Brain pericyte (primary cell): ENCODE measurements at regions not wholly inside any gene's neighbourhood (a gene's known extent, or its start where the extent isn't known, plus 50 kb on each side); places are given as distances from the start of the nearest gene placed in this dataset.

Experiments used
- DNase-seq: peaks from one replicate; pipeline ENCODE4 v3.0.0-alpha.2; 2012; ENCODE audit warnings: low read depth, low spot score

DNA sequence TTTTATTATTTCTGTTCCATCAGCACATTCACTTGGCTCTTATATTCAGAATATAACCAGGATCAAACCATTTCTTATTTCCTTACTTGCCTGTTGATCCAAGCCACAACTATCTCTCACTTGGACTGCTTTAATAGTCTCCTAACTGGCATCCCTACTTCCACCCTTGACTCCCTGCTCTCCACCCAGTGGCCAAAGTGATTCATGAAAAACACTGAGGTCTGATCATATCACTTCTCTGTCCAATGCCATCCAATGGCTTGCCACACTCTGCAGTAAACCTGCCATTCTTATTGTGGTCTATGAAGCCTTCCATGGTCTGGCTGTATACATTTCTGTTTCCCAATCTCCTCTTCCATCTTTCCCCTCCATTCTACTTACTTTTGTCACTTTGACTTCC lies 576.1 kb downstream of the PDCD6IP start:
- DNase-seq = no peak

DNA sequence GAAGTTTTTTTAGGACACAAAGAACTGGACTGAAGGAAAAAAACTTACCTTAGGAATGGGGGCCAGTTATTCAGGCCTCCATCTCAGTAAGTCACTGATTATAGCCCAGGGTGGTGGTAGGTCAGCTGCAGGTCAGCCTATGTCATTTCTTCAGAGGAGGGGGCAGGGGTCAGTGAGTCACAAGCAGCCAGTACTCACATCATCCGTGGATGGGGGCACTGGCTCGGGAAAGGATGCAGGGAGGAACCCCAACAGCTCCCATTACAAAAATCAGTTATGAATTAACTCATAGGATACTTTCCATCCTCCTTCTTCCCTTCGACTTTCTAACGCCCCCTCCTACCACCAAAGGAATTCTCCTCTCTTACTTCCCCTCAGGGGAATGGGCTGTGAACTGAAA lies 578.3 kb downstream of the PDCD6IP start:
- no peak for DNase-seq

DNA sequence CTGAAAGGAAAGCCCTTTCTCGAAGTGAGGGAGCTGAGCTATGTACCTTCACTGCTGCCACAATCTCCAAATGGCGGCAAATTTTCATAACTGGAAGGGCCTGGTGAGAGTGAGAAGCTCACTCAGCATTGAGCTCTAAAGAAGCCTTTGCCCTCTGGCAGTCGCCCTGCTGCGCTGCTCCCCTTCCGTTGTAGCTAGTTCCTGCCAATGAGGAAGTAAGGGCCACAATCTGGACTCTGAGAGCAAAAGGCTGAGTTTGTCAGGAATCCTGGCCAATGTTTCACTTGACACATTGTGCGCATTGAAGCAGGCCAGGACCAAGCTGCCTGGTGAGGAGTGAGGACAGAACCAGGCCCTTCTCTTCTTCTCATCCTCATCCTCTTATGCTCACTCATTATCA lies 579.5 kb downstream of the PDCD6IP start:
- DNase-seq = no peak

DNA sequence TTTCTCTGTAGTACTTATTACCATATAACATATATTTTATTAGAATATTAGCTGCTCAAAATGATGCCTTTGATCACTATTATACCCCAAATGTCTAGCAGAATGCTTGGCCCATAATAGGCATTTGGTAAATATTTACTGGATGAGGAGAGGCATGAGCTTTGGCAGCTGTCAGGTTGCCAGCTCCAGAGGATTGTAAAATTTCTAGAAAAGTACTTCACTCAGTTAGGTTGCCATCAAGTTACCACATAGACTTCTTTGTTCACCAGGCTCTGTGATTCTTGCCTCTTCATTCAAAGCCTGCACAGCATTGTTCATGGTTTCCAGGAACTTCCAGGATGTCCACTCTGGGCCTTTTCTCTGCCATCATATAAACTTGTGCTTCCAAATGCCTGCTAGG lies 582.8 kb downstream of the PDCD6IP start:
- DNase-seq = no peak

DNA sequence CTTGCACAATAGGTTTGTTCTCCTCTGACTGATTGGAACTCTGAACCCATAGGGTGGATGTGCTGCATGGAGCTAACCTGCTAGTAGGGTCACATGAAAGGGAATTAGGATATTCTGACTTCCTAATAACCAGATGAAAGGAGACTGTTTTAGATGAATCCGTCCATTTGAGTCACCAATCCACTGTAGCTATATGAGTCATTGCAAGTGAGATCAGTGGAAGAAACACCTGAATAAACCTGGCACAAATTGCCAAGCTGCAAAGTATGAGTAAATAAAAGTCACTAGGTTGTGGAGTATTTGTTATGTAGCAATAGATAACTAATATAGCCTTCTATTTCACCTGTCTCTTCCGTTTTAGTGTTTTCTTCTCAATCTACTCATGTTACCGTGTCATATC lies 584.4 kb downstream of the PDCD6IP start:
- DNase-seq = no peak

DNA sequence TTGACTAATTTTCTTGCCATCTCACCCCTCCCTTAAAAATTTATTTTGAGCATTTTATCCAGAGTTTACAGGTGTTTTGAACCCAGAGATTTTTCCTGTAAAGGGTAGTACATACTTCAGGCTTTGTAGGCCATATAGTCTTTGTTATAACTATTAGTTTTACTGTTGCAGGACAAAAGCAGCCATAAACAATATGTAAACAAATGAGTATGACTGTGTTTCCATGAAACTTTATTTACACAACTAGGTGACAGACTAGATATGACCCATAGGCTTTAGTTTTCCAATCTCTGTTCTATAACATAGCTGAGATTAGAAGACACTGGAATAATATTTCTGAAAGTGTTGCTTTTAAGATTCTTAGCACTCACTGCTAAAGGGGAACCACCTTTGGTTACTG lies 587.9 kb downstream of the PDCD6IP start:
- DNase-seq = no peak

DNA sequence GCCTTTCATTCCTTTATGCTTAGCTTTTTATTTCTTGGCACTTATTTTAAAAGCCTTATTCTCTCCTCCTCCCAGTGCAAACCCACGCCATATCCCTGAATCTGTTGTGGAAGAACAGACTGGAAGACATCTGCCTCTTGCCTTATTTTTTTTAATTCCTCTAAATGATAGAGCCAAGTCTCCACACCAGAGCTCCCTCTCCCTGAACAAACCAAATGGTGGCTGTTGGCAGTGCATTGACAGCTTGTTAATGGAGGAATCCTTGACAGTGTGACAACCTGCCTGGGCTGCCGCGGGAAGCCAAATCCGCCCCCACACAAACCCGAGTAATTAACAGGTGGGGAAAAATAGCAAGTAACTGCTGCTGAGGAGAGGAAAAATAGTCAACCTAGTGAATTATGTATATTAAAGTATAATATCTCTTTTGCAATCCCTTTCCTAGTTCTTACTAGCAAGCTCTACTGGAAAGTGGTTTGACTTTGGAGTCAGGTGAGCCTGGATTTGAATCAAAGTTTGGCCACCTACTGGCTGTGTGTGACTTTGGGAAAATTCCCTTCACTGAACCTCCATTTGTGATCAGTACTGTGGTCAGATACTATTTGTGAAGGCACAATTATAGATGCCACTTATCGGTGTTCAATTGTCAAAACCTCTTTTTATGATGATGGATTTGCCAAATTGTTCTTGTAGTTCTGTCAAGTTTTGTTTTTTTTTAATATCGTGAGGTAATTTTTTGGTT lies 589.6 kb downstream of the PDCD6IP start:
- no peak for DNase-seq

DNA sequence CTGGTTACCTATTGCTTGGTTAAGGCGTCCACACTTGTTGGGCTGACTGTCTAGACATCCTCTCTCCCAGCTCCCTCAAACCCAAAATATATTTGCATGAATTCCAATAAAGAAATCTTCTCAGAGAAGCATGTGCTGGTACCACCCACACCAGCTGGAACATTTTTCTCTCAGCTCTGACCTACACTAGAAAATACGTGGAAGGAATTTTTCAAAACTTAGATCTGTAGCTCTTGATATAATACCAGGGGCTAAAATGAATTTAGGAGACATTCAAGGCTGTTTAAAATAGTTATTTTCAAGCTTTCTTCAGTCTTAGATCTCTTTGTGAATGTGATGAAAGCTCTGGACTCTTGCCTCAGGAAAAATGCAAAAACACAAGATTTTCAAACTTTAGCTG lies 590.4 kb downstream of the PDCD6IP start:
- DNase-seq = no peak

DNA sequence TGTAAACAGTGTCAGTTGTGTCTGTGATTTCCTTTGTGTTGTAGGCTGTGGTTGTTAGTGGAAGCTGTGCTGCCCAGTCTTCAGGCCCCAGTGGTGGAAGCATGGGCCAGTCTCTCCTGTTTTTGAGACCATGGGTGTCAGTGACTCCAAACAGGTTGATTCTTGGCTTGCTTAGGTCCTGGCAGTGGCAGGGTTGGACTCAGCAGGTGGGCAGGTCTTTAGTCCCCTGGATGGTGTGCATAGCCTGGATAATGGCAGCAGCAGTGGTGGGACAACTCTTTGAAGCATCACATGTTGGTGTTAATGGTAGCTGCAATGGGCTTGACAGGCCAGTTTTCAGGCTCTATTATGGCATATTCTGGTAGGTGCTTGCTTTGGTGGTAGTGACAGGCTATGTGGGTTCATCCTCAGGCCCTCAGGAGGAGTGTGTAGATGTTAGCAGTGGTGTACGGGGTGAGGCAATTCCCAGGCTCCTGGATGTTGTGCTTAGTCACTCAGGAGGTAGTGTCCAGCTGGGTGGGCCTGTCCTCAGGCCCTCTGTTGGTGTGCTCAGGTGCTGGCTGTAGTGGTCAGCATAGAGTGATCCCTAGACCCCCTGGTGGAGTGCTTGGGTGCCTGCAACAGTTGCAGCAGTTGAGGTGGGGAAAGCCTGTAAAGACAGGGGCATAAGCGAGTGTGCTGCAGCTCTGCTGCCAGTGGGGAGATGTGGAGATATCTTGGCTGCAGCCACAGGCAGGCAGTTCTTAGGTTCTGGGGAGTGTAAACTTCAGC lies 596.7 kb downstream of the PDCD6IP start:
- no peak for DNase-seq

DNA sequence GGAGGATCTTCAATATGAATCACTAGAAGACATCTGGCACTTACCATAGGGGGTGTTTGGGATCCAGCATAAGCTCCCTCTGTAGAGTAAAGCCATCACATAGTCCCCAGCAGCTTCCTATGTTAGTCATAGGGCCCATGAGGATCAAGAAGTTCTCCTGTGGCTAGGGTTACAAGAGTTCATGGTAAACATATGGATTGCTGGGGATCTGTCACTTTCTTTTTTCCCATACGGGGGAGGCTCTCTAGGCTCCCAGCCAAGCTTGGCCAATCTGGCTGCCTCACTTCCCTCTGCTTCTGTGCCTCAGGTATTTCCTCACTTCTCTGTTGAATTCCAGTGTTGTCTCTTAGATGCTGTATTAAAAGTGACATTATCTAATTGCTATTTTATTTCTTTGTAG lies 597.9 kb downstream of the PDCD6IP start:
- no peak for DNase-seq

DNA sequence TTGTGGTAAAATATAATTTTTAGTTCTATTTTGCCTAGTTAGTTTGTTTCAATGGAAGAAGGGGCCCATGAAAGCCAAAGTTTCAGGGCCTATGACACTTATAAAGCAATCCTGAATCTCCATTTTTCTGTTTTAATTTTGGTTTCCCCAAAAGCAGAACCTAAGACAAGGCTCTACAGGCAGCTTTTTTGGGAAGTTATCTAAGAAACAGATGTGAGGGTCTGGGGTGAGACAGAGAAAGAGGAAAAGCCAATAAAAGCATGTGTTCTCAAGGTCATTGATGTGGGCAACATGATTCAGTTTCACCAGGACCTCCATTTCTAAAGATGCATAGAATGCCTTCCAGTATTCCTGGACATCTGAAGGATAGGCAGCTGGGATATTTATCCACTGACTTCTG lies 598.5 kb downstream of the PDCD6IP start:
- DNase-seq = no peak

DNA sequence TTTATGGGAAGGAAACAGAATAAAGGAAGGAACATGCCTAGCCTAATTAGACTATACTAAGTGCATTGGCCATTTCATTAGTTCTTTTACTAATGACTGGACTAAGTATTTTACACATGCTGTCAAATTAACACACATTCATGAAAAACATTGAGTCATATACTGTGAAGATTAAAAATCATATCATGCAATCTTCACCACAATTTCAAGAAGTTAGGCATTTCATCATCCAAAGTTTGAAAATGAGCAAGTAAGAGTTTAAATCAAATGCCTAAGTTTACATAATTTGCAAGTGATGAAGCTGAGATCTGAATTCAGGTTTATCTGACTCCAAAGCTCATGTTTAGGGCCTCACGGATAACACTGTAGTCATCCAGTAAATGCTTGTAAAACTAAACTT lies 601.0 kb downstream of the PDCD6IP start:
- DNase-seq = no peak

DNA sequence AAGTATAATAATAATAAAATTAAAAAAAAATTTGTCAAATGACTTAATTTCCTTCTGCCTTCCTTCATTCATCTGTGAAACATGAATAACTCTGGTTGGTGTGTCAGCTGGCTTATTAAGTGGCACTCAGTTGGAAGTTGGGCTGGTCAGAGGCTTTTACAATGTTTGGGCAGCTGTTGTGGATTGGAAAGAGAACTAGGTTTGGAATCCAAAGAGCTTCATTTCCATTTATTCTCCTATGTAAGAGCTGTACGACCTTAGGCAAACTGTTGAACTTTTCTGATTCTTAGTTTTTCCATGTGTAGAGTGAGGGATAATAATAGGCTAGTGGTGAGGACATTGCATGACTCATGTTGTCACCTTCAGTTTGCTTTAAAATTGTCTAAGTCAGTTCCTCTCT lies 606.7 kb downstream of the PDCD6IP start:
- DNase-seq = no peak

DNA sequence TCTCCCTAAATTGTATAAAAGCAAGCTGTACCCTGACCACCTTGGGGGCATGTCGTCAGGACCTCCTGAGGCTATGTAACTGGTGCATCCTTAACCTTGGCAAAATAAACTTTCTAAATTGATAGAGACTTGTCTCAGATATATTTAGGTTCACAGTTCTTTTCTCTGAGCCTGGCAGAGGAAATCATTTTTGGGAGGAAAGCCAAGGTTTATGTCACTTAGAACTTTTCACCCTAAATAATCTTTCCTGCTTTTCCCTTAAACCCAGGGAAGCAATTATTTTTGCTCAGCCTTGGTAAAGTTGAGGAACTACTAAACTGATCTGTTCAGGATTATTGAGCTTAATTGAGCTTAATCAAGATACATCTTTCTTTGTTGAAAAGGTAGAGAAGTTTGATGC lies 608.9 kb downstream of the PDCD6IP start:
- DNase-seq = no peak

DNA sequence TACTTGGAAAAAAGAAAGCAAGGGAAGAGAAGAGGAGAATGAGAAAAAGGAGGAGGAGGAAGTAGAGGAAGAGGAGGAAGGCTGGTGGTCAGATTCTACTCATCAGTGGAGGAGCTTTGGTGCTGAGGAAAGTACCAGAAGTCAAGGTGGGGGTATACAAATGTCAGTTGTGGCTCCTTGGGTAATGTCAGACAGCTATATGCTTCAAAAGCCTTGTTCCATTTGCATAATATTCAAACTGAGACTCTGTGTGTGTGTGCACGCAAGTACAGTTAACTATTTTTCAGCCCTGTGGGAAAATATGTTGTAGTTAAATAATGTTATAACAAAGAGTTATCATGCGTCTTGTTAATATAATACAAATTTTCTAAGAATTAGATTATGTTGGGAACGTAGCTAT lies 609.7 kb downstream of the PDCD6IP start:
- no peak for DNase-seq

DNA sequence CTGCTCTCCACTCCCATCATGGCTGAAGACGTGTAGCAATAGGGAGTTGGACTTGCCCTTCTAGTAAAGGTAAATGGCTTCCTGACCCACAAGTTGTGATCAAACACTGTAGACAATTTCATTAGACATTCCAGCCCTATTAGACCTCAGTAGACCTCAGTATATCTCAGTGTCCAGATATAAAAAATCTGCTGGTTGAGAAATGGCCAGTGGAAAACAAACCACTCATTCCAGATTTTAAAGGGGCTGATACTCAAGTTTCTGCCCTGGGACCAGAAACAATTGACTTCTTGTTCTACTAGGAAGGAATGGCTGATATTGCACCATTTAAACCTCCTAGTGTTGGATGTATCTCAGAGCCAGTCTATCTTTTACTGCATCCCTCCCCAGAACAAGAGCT lies 613.2 kb downstream of the PDCD6IP start:
- DNase-seq = no peak

DNA sequence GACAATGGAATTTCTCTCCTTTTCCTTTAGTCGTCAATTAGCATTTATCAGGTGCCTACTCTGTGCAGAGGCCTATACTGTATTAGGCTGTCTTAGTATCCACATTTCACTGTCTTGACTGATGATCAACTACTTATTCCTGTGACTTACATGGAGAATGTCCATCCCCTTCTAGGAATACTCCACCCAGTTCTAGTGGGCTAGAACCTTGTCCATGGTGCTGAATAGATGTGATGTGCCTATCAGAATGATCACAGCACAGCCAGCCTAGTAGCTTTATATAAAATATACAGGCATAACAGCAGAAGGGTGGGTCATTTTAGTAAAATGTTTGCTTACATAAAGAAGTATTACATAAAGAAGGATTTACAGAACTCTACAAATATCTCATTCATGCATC lies 621.4 kb downstream of the PDCD6IP start:
- no peak for DNase-seq

DNA sequence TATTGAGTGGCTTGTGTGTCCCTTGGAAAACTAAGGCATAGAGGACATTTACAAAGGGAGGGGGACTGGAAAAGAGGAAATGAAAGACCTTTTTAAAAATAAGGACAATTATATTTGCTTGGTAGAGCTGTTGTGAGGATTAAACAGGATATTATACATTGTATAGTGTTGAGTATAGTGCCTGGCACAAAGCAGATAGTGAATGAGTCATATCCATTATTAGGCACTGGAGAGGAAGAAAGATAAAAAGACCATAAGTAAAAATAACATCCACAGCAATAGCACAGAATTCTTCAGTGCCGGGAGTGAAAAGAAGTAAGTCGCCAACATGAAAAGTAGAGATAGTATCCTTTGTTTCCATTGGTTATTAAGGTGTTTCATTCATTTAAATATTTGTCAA lies 623.3 kb downstream of the PDCD6IP start:
- DNase-seq = no peak

DNA sequence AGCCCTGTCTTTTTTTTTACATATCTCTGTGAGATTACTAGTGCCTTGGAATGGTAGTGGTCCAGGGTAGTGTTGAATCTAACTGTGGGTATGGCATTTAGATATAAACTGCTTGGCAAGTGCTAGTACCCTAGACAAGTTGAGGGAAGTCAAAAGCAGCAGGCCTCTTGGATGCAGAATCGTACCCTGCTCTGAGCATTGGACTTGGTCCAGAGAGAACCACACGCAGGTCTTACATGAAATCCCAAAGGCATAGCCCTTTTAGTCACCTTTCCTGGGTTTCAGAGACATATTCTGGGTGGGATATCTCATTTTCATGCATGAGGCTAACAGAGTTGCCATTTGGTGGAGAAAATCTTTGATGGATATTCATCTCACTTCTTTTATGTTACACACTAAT lies 641.4 kb downstream of the PDCD6IP start:
- no peak for DNase-seq

DNA sequence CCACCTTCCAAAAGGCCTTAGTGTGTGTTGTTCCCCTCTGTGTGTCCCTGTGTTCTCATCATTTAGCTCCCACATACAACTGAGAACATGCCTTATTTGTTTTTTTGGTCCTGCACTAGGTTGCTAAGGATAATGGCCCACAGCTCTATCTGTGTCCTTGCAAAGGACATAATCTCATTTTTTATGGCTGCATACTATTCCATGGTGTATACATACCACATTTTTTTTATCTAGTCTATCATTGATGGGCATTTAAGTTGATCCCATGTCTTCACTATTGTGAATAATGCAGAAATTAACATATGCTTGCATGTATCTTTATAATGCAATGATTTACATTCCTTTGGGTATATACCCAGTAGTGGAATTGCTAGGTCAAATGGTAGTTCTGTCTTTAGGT lies 645.7 kb downstream of the PDCD6IP start:
- no peak for DNase-seq

DNA sequence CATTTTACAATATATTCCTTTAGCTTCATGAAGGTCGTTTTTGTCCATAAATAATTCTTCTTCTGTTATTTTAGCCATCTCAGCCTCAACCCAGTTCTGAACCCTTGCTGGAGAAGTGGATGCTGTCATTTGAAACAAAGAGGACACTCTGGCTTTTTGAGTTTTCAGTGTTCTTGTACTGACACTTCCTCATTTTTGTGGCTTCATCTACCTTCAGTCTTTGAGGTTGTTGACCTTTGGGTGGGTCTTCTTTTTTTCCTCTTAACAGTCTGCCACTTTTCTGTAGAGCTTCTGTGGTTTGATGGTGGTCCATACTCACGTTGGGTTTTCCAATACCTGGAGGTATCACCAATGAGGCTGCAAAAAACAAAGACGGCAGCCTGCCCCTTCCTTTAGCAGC lies 650.9 kb downstream of the PDCD6IP start:
- DNase-seq = no peak

DNA sequence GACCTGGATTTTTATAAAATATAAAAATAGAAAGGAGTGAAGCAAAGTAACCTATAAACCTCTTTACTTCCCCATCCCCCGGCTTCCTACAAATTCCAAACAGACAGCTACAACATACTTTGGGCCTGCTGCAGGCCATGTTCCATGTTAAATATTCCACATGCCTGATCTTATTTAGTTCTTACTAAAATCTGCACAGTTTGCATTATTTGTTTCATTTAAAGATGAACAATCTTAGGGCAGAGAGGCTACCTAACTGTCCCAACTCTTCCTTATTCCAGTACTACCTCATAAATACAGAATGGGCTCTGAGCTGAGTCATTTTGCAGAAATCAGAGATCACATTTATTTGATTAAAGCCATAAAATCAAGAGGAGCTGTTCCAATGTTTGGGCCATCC lies 665.0 kb downstream of the PDCD6IP start:
- no peak for DNase-seq

DNA sequence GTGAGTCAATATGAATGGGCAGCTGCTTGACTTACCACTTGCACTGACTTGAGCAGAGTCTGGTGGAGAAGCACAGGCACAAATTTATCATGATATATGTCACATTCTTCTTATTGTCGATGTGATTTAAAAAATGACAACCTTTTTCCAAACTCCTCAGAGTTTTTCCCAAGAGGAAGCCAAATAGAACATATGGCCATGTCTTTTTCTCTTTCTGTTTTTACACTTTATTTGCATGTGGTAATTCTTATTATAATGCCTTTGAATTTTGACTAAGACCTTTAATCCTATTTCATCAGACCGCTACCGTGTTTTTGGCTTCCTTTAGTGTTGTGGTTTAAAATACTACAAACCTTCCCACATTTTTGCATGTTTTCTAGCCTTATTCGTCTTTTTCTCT lies 666.2 kb downstream of the PDCD6IP start:
- no peak for DNase-seq

DNA sequence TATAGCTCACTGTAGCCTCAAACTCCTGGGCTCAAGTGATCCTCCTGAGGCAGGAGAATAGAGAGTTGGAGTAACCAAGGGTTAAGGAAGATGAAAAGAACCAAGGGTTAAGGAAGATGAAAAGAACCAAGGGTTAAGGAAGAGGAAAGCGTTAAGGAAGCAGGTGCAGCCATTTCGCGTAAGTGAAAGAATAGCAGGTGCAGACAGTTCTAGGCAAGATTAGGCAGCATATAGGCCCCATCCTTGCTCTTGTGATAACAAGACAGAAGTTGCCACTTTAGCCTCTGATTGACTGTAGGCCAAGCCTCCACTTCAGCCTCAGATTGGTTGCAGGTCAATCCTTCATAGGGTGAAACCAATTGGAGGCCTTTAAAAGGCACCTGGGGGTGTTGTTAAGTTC lies 677.4 kb downstream of the PDCD6IP start:
- DNase-seq = no peak
